Stimulated activated CD8-positive, alpha-beta memory T cell treated with anti-CD3 and anti-CD28 coated beads, Interleukin-12 subunit alpha, Interleukin-12 subunit beta, amount 100 ng/mL, for 1 hour (primary cell): ENCODE measurements at regions not wholly inside any gene's neighbourhood (a gene's known extent, or its start where the extent isn't known, plus 50 kb on each side); places are given as distances from the start of the nearest gene placed in this dataset.

Experiments used
- DNase-seq: peaks from one replicate; pipeline ENCODE4 v3.0.0-alpha.2; 2020; ENCODE audit warnings: low read depth

- DNase-seq = no peak
These were observed 113.0 kb downstream of the LITAF start for GRCh38 chr16:11473728-11474127.

GRCh38 chr16:11474617-11475291 lies 112.0 kb downstream of the LITAF start:
- DNase-seq = no peak

GRCh38 chr16:11475896-11476630 lies 110.7 kb downstream of the LITAF start:
- DNase-seq = no peak

GRCh38 chr16:11476676-11477075 lies 110.0 kb downstream of the LITAF start:
- no peak for DNase-seq

- no peak for DNase-seq
These were observed 108.1 kb downstream of the LITAF start for GRCh38 chr16:11478431-11479119.

GRCh38 chr16:11479916-11480315 lies 106.8 kb downstream of the LITAF start:
- no peak for DNase-seq

- no peak for DNase-seq
These were observed 106.1 kb downstream of the LITAF start for GRCh38 chr16:11480634-11481033.

GRCh38 chr16:11481987-11482386 lies 104.7 kb downstream of the LITAF start:
- DNase-seq = no peak

- no peak for DNase-seq
These were observed 103.6 kb downstream of the LITAF start for GRCh38 chr16:11482946-11483748.

GRCh38 chr16:11484691-11485258 lies 101.9 kb downstream of the LITAF start:
- DNase-seq = no peak

GRCh38 chr16:11485676-11486075 lies 101.0 kb downstream of the LITAF start:
- DNase-seq = no peak

GRCh38 chr16:11487289-11487688 lies 99.4 kb downstream of the LITAF start:
- no peak for DNase-seq

GRCh38 chr16:11488304-11488703 lies 98.4 kb downstream of the LITAF start:
- DNase-seq = no peak

GRCh38 chr16:11491524-11491923 lies 95.2 kb downstream of the LITAF start:
- DNase-seq = no peak

- no peak for DNase-seq
These were observed 93.8 kb downstream of the LITAF start for GRCh38 chr16:11492808-11493530.

GRCh38 chr16:11493531-11493929 lies 93.2 kb downstream of the LITAF start:
- DNase-seq = no peak

- DNase-seq = no peak
These were observed 92.7 kb downstream of the LITAF start for GRCh38 chr16:11494029-11494428.

GRCh38 chr16:11494433-11494832 lies 92.3 kb downstream of the LITAF start:
- no peak for DNase-seq

- DNase-seq = no peak
These were observed 91.7 kb downstream of the LITAF start for GRCh38 chr16:11495066-11495407.
